ENCODE measurements at regions not wholly inside any gene's neighbourhood (a gene's known extent, or its start where the extent isn't known, plus 50 kb on each side); places are given as distances from the start of the nearest gene placed in this dataset.

DNA sequence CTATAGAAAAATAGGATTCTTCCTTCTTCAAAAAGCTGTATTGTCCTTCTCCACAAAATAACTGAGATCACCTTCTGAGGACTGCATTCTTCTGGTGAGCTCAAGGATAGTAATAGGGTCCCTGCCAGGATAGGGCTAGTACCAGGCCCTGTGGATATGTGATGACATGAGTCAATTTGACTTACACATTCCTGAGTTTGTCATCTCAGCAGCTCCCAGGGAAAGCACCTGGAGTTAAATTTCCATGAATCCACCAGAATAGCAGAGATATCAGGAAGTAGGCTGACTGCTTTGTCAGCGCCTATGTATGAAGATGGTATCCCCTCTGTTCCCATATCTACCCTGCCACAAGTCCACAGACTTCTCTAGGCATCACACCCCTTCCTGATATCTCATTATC, 225.8 kb downstream of the PMP22 start:
- DNase-seq (ENCODE audit: low spot score): no peak

DNA sequence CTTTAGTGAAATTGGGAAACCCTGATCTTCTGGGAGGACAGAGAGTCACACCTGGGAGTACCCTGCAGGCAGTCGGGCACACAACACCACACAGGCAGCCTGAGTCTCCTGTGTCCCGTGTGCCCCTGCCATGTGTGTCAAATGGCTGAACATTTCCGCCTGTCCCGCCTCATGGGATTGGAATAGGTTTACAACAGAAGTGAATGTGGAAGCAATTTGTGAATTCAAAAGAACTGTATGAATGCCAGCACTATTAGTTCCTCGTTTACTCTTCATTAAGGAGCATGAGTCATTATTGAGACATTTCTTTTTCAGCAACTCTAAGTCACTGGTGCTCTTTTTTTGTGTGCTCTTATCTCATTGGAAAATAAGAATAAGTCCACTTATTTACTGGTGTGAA, 226.5 kb downstream of the PMP22 start:
- DNase-seq (ENCODE audit: low spot score): no peak

- DNase-seq (ENCODE audit: low spot score): no peak
Observed at GRCh38 chr17:15036238-15036637, 228.9 kb downstream of the PMP22 start.

- no peak for DNase-seq (ENCODE audit: low spot score)
Observed at GRCh38 chr17:15031975-15032374, 233.2 kb downstream of the PMP22 start.

- DNase-seq (ENCODE audit: low spot score): no peak
Observed at GRCh38 chr17:15029469-15029868, 235.7 kb downstream of the PMP22 start.

DNA sequence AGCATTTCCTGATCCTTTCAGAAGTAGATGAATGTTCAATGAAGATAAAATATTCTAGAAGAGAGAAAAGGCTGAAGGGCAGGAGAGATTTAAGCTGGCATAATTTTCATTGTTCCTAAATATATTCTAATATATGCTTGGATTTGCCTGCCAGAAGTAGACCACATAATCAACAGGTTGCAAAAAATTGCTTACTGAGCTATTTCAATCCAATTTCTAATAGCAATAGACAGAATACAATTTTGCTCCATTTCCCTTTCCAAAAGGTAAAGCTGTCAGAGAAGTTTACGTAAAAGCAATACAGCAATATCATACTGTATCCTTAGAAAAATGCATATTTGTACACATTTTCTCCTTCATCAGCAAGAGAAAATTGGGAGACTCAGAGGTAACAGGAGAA, 237.3 kb downstream of the PMP22 start:
- no peak for DNase-seq (ENCODE audit: low spot score)

- DNase-seq (ENCODE audit: low spot score): no peak
Observed at GRCh38 chr17:15026088-15026487, 239.0 kb downstream of the PMP22 start.

DNA sequence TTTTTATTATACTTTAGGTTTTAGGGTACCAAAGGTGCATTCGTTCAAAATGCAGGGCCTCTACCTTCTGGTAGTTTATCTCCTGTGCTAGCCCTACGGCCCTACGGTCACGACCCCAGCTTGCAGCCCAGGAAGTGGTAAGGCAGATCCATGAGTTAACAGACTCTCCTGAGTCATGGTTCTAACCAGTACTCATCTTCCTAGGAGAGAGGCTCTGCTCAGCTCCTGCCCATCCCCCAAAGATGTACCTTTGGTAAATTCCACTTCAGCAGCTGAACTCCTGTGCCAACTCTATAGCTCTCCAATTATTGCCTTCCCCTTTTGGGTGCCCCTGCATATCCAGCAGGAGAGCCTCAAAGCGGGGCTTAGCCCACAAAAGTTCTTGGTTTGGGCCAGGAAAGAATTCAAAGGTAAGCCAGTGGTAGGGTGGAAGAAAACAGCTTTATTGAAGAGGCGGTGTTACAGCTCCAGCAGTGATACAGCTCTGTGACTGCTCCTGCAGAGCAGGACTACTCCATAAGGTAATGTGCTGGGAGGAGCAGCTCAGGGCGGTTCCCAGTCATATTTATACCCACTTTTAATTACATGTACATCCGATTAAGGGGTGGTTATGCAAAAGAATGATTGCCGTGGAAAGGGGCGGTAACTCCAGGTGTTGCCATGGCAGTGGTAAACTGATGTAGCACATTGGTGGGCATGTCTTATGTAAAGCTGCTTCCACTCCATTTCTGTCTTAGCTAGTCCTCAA, 241.4 kb downstream of the PMP22 start:
- no peak for DNase-seq (ENCODE audit: low spot score)

DNA sequence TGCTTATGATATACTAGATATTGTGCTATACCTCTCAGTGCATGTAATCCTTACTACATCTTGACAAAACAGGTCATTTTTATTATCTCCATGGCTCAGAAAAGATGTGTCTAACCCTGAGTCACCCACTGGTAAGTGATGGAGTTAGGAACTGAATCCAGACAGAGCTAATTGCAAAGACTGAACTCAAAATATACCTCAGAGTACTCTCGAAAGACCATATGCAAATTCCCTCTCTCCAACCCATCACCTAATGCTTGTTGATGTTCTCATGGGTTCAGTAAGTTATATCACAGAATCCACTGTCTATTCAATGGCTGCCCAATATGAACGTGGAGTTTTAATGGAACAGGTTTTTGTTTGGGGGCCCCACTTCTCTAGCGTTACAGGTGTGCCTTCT, 246.0 kb downstream of the PMP22 start:
- no peak for DNase-seq (ENCODE audit: low spot score)

GRCh38 chr17:15012351-15012980, 252.7 kb downstream of the PMP22 start:
- DNase-seq (ENCODE audit: low spot score): no peak

DNA sequence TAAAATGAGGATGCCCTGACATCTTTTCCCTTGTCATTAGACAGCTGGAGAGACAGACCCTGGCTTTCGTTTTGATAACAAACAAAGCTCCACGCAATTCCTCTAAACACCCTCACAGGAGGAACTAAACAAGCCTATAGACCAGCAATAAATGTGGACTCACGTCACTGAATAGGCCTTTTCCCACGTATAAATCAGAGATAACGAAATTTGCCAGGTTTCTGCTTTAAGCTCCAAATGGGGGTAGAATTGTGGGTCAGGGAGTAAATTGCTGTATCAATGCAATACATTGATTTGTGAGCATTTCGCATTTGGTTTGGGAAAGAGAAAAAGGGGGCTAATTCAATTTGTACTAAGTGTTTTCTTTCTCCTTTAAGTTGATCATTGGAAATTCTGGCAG, 256.0 kb downstream of the PMP22 start:
- no peak for DNase-seq (ENCODE audit: low spot score)

DNA sequence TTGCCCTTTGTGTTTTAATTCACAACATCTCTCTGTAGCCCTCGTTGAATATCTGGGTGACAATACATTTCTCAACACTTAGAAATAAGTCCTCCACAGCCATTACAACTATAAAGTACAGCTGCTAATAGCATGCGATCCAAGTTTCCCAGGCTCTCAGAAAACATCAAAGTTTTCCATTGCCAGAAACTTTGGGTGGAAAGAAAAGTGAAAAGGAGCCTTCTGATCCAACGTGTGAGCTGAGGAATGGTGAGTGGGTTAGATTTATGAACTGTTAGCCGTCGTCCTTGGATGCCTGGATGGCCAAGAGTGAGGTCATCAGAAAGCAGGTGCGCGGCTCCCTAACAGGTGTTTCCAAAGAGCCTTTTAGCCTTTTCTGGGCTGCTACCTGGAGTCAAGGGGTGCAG, 258.0 kb downstream of the PMP22 start:
- no peak for DNase-seq (ENCODE audit: low spot score)

- no peak for DNase-seq (ENCODE audit: low spot score)
Observed at GRCh38 chr17:15006421-15007128, 258.6 kb downstream of the PMP22 start.

- no peak for DNase-seq (ENCODE audit: low spot score)
Observed at GRCh38 chr17:15000661-15001060, 264.5 kb downstream of the PMP22 start.

DNA sequence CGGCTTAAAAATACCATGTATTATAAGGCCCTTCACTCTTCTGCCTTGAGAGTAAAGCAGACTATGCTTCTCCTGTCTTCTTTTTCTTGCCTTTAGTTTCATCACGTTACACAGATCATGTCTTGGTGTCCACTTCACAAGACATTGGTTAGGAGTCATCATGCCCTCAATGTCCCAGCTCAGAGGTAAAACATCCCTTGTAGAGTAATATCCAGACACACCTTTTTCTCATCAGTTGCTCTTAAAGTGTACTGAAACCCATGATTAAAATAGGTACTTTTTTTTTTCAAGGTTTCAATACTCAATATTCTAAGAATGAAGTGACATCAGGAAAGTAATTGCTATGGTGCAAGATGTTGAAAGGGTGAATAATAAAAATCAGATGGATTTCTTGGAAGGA, 267.8 kb downstream of the PMP22 start:
- DNase-seq (ENCODE audit: low spot score): no peak

DNA sequence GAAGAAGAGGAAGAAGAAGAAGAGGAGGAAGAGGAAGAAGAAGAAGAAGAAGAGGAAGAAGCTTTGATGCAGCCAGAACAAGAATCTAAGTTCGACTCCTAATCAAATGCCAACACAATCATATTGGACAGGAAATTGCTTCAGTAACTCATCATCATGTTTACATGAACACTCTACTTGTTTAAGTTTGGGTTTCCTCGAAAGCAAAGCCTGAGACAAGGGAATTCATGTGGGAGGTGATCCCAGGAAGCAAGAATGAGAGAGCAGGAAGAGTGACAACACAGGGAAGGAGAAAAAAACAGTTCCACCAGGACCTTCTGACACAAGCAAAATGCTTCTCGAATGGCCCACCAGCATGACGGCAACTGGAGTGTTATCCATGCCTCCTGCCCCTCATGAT, 279.0 kb downstream of the PMP22 start:
- no peak for DNase-seq (ENCODE audit: low spot score)

- DNase-seq (ENCODE audit: low spot score): no peak
Observed at GRCh38 chr17:14972844-14973243, 292.3 kb downstream of the PMP22 start.

DNA sequence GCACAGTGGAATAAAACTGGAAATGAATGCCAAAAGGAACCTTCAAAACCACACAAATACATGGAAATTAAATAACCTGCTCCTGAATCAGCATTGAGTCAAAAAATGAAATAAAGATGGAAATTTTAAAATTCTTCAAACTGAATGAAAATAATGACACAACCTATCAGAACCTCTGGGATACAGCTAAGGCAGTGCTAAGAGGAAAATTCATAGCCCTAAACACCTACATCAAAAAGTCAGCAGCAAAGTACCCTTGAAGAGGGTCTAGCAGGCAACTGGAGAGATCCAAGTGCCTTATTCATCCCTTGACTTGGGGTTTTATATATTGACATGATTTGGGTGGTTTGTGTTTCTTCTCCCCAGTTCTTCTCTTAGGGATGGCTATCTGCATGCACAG, 294.1 kb downstream of the PMP22 start:
- DNase-seq (ENCODE audit: low spot score): no peak

DNA sequence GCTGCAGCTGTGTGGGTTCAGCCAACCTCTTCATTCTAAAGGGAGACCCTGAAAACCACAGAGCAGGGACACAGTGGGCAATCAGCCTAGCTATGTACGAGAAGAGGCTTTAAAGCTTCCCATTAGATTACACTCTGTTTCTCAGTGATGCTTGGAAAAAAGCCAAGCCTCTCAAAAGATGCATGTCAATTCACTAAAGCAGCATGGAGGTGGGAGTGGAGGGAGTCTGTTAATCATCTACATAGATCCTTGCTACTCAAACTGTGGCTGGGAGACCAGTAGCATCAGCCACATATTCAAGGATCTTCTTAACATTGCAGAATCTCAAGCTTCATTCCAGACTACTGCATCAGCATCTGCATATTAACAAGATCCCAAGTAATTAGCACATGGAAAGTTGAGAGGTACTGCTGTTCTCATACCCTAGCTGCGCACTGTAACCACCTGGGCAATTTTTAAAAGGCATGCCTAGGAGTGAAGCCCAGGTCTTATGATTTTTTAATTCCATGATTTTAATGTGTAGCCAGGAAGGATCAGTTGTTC, 305.9 kb downstream of the PMP22 start:
- no peak for DNase-seq (ENCODE audit: low spot score)

GRCh38 chr17:14953405-14953804, 311.7 kb downstream of the PMP22 start:
- DNase-seq (ENCODE audit: low spot score): no peak

DNA sequence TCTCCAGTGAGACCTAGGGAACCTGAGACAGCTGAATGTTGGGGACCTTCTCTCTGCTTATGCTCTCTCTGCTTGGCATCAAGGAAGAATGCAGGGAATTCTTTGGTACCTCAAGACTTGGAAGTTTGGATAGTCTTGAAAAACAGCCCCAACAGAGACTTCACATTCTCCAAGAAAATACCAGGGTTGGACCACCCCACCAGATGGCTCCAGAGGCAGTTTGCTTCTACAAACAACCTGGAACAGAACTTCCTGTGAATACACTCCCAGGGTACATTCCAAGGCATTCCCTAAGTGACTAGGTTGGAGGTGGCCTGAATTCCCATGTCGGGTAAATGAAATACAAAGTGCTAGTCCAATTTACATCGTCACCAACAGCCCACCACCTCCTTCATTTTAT, 314.4 kb downstream of the PMP22 start:
- DNase-seq (ENCODE audit: low spot score): no peak

DNA sequence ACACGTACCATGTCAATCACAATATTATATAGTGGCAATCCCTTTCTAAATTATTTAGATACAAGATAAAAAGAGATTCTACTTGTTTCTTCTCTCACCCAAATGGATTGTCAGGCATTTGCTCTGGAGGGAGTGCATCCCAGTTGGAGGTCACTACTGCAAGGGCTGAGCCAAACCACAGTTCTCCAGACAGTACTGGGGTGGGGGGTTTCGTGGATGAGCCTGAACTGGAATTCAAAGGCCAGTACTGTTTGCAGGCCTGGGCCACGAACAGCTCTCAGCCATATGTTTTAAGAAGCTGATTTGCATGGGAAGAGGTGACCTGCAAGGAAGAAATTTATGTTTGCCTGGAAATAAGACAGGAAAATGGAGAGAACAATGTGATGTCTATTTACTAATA, 314.9 kb downstream of the PMP22 start:
- DNase-seq (ENCODE audit: low spot score): no peak

DNA sequence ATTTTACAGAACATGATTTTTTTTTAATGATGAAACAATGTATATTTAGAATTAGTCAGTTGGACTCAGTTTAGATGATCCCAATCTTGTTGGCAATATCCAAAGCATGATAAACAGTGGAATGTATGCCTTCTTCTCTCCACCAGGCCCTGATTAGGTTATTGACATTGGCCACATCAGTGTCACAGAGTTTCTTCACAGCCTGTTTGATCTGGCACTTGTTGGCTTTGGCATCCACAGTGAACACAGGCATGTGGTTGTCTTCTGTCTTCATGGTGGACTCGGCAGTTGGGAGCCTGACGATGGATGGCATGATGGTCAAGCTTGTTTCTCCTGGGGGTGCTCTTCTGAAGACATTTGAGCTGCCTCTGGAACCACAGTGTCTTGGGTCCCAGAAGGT, 317.5 kb downstream of the PMP22 start:
- no peak for DNase-seq (ENCODE audit: low spot score)
